H1 (cell line): ENCODE measurements at regions not wholly inside any gene's neighbourhood (a gene's known extent, or its start where the extent isn't known, plus 50 kb on each side); places are given as distances from the start of the nearest gene placed in this dataset.

Experiments used
- ATF3 ChIP-seq: IDR thresholded peaks from 2 replicates; pipeline ENCODE4 v1.6.1; 2011; ENCODE audit warnings: low read depth, mild to moderate bottlenecking, low read length; ENCODE audit not compliant: insufficient read depth
- CBX5 ChIP-seq: fragments of 300-800, 300-1000 bp; sonication (generic); IDR thresholded peaks from 2 replicates; pipeline ENCODE4 v1.7.1; 2016; ENCODE audit warnings: antibody characterized with exemption, low read length, low read depth
- CTBP2 ChIP-seq: IDR thresholded peaks from 2 replicates; pipeline ENCODE4 v1.7.0; 2011; ENCODE audit warnings: borderline replicate concordance, mild to moderate bottlenecking, moderate library complexity, mixed read lengths, low read length; ENCODE audit not compliant: insufficient read depth, insufficient read length
- CTCF ChIP-seq, 3 experiments: IDR thresholded peaks; 1 replicate in 2 of 3; 2 replicates in 1 of 3; pipeline versions ENCODE4 v1.5.1 to v1.6.1; 2011; ENCODE audit warnings: low read length in 3 of 3, mild to moderate bottlenecking in 3 of 3, inconsistent platforms in 2 of 3, low read depth in 1 of 3, moderate library complexity in 1 of 3; ENCODE audit not compliant: insufficient read depth in 1 of 3; ENCODE audit errors: control extremely low read depth in 1 of 3
- E2F6 ChIP-seq: IDR thresholded peaks from 2 replicates; pipeline ENCODE4 v1.6.1; 2012; ENCODE audit warnings: inconsistent platforms
- EZH2 ChIP-seq: fragments of 200-600 bp; sonication (generic); IDR thresholded peaks from 2 replicates; pipeline ENCODE4 v1.7.1; 2012; ENCODE audit warnings: low read depth, mild to moderate bottlenecking, moderate library complexity, low read length, inconsistent platforms; ENCODE audit not compliant: severe bottlenecking
- FOSL1 ChIP-seq: IDR thresholded peaks from 2 replicates; pipeline ENCODE4 v1.6.1; 2011; ENCODE audit warnings: mild to moderate bottlenecking, low read depth, low read length, moderate library complexity; ENCODE audit not compliant: insufficient read depth
- JUN ChIP-seq: IDR thresholded peaks from 2 replicates; pipeline ENCODE4 v1.6.1; 2011; ENCODE audit warnings: low read depth, mild to moderate bottlenecking, improper control_type of control experiment, low read length
- MAX ChIP-seq: IDR thresholded peaks from 2 replicates; pipeline ENCODE4 v1.6.1; 2012; ENCODE audit warnings: inconsistent platforms
- NANOG ChIP-seq: IDR thresholded peaks from 2 replicates; pipeline ENCODE4 v1.6.1; 2011; ENCODE audit warnings: low read length, low read depth, mild to moderate bottlenecking, inconsistent platforms; ENCODE audit not compliant: insufficient read depth, poor library complexity, severe bottlenecking
- POLR2A ChIP-seq, 2 experiments: IDR thresholded peaks; 1 replicate in 1 of 2; 2 replicates in 1 of 2; pipeline ENCODE4 v1.6.1; 2011; ENCODE audit warnings: low read depth in 2 of 2, low read length in 2 of 2, mild to moderate bottlenecking in 2 of 2; ENCODE audit errors: control extremely low read depth in 1 of 2
- SIN3A ChIP-seq, 2 experiments: IDR thresholded peaks in 1 of 2; conservative IDR thresholded peaks in 1 of 2; 2 replicates each; pipeline ENCODE4 v1.6.1; 2011 to 2012; ENCODE audit warnings: low read length in 2 of 2, improper control_type of control experiment in 1 of 2, low read depth in 1 of 2, mild to moderate bottlenecking in 1 of 2
- SRF ChIP-seq: IDR thresholded peaks from 2 replicates; pipeline ENCODE4 v1.6.1; 2011; ENCODE audit warnings: mild to moderate bottlenecking, low read depth, low read length, moderate library complexity
- YY1 ChIP-seq: IDR thresholded peaks from 2 replicates; pipeline ENCODE4 v1.6.1; 2011; ENCODE audit warnings: low read depth, mild to moderate bottlenecking, low read length

GRCh38 chr22:49555526-49555925 lies 272.1 kb downstream of the BRD1 start:
- no peak for TF ChIP-seq CTCF (IDR thresholded peaks at IDR 0.05; ENCODE audit: control extremely low read depth in 1 of 3, insufficient read depth in 1 of 3, low read depth in 1 of 3, low read length in 3 of 3)
- TF ChIP-seq YY1 = no peak
- no peak for TF ChIP-seq CBX5
- no peak for TF ChIP-seq EZH2
- TF ChIP-seq CTBP2 = no peak
- TF ChIP-seq E2F6 = no peak
- TF ChIP-seq MAX = no peak
- TF ChIP-seq POLR2A (IDR thresholded peaks at IDR 0.05; ENCODE audit: control extremely low read depth in 1 of 2, low read depth in 2 of 2, low read length in 2 of 2) = no peak
- TF ChIP-seq NANOG = no peak
- no peak for TF ChIP-seq ATF3
- TF ChIP-seq FOSL1 = no peak
- TF ChIP-seq JUN = no peak
- TF ChIP-seq SIN3A (conservative IDR thresholded peaks at IDR 0.05 in 1 of 2, IDR thresholded peaks at IDR 0.05 in 1 of 2; ENCODE audit: low read depth in 1 of 2, low read length in 2 of 2) = no peak
- no peak for TF ChIP-seq SRF
